GM18867 (cell line): ENCODE measurements at regions not wholly inside any gene's neighbourhood (a gene's known extent, or its start where the extent isn't known, plus 50 kb on each side); places are given as distances from the start of the nearest gene placed in this dataset.
"Not testable (repeated sequence)": the region's sequence is repeated elsewhere in the genome, so short reads cannot be mapped to it uniquely, and the experiment has no call there.

Experiments used
- ATAC-seq: cut with Tn5 transposase; IDR thresholded peaks from one replicate; pipeline ENCODE4 v1.9.1; 2021; ENCODE audit warnings: mild to moderate bottlenecking, moderate library complexity; ENCODE audit not compliant: unreplicated experiment

GRCh38 chr3:174336784-174337183 is 522.4 kb upstream of the NAALADL2 start:
- no peak for ATAC-seq

DNA sequence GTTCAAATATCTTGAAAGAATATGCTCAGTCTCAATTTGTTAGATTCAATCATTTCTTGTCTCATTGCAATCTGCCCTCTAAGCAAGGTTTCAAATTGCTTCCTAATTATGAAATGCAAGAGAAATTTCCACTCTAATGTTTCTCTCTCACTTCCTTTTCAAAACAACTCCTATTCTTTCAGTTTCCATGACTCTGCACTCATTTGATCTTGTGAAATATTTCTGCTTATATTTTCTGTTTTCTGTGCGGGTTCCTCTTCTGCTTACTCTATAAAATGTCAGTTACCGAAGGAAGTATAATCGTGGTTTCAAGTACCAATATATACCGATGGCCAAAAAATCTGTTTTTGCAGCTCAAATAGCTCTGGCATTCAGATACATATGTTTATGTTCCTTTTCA is 521.9 kb upstream of the NAALADL2 start:
- ATAC-seq: no peak

GRCh38 chr3:174340624-174341587 is 518.2 kb upstream of the NAALADL2 start:
- ATAC-seq: no peak

GRCh38 chr3:174342171-174342570 is 517.0 kb upstream of the NAALADL2 start:
- ATAC-seq: no peak

GRCh38 chr3:174342941-174343501 is 516.1 kb upstream of the NAALADL2 start:
- ATAC-seq: no peak

DNA sequence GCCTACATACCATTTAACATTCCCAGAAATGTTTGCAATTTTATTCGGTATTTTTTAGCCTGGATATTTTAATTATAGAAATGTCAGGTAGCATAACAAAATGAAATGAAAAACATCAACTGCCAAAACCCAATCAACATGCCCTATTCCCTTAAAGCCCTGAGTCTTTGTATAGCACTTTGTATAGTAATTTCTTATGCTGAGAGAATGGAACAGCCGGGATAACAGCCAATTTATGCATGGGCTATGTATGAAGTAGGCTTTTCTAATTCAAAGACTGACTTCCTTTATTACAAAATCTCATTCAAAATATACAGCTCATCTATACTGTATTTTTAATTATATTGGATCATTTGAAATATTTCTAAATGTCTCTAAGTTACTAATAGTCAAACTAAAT is 513.0 kb upstream of the NAALADL2 start:
- ATAC-seq: no peak

DNA sequence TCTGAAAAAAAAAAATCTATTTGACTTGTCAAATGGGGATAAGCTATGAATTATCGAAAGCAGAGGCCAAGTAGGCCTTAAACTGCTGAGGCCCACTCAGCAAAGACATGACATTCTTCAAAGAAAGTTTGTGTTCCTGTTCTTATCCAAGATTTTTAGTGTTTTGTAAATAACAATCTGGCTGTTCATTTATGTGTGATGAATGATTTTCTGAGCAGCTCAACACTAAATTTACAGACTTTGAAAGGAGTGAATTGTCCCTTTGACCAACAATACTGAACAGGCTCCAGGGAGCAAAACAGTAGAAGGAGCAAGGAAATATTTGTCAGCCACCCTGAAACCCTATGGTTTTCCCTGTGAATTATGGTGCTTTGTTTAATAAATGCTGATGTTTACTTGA is 512.6 kb upstream of the NAALADL2 start:
- ATAC-seq: no peak

DNA sequence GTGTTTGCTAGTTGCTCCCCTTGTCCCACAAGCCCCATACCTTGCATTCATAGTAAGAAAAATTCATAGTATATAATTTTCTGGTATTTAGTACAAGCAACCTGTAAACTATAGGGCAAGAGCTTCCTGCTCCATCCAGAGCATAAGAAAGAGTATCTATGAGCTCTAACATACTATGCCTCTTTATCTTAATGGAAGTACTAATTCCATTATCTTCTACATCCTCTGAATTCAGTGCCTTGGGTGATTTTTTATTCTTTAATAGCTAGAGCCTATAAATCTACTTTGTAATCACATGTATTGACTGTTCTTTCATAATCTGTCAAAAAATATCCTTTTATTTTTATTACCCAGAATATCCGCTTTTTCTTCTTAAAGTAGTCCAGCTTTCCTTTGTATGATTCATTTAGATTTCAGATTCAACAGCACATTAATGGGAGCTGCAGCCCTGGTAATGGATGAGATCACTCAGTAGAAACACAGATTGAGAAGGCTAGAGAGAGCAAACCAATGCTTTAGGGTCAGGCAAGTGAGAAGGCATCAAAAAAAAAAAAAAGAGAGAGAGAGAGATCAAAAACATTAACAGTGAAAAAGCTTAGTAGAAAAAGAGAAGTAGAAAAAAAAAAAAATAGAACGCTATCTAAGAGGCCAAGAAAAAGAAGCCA is 511.5 kb upstream of the NAALADL2 start:
- no peak for ATAC-seq

DNA sequence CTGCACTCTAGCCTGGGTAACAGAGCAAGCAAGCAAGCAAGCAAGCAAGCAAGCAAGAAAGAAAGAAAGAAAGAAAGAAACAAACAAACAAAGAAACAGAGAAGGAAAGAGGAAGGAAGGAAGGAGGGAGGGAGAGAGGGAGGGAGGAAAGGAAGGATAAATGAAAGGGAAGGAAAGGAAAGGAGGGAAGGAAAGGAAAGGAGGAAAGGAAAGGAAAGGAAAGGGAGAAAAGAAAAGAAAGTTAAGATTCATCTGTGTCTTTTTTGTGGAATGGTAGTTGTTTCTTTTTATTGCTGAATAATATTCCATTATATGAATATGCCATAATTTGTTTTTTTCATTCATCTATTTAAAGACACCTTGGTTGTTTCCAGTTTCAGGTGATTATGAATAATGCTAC is 506.9 kb upstream of the NAALADL2 start:
- ATAC-seq: no peak

DNA sequence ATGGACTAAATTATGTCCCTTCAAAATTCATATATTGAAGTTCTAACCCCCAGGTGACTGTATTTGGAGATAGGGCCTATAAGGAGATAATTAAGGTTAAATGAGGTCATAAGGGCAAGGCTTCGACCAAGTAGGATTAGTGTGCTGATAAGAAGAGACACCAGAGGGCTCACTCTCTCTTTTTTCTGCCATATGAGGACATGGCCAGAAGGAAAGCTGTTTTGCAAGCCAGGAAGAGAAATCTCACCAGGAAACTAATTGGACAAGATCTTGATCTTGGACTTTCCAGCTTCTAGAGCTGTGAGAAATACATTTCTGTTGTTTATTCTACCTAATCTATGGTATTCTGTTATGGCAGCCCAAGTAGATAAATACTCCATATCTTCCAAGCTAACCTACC is 503.6 kb upstream of the NAALADL2 start:
- ATAC-seq: no peak

- ATAC-seq: no peak
These were observed 502.5 kb upstream of the NAALADL2 start for GRCh38 chr3:174356596-174356995.

DNA sequence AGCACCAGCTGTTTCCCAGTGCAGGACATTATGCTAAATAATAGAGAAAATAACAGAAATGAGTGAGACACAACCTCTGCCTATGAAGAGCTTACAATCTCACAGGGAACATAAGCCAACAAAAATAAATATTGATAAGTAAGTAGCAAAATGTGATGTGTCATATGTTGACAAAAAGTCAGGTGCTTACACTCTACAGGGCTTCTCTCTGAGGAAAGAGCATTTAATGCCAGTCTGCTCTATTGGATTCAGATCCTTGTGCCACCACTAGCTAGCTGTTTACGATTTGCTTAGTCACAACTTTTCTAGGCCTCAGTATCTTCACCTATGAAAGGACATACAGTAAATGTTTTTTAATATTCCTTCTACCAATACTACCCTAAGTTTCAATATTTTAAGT is 500.9 kb upstream of the NAALADL2 start:
- no peak for ATAC-seq

DNA sequence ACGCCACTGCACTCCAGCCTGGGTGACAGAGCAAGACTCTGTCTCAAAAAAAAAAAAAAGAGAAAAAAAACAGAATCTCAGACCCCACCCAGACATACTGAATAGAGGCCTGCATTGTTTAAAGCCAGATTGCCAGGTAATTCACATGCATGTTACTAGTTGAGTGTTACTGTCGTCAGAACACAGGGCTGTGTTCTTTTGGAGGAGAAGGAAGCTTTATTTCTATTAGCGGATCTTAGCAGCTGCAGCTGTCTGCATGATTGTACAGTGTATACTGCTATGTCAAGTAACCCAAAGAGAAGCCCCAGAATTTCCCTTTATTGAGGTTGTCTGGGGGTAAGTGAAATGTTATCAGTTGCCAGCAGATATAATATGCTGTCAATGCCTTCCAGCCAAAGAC is 496.6 kb upstream of the NAALADL2 start:
- no peak for ATAC-seq

- ATAC-seq: no peak
These were observed 495.9 kb upstream of the NAALADL2 start for GRCh38 chr3:174363256-174363655.

- no peak for ATAC-seq
These were observed 493.3 kb upstream of the NAALADL2 start for GRCh38 chr3:174365796-174366195.

- ATAC-seq: not testable (repeated sequence)
These were observed 492.2 kb upstream of the NAALADL2 start for GRCh38 chr3:174366904-174367303.

DNA sequence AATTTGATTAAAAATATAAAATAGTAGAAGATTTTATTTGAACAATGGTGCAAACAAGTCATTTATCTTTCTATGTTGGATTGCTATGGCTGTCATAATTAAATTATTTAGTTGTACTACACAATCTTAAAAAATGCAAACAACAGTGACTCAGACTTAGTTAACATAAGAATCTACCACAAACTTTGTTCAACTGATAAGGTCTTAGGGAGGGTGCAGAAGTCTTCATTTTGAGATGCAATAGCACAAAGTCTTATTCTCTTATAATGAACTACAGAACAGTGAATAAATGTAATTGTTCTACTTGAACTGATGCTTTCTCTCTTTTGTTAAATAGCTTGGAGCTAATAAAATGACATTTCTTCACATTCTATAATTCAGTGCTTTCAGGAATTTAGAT is 482.8 kb upstream of the NAALADL2 start:
- ATAC-seq: no peak

- ATAC-seq: no peak
These were observed 482.0 kb upstream of the NAALADL2 start for GRCh38 chr3:174377096-174377495.

GRCh38 chr3:174377684-174378083 is 481.4 kb upstream of the NAALADL2 start:
- ATAC-seq: no peak

- ATAC-seq: no peak
These were observed 476.3 kb upstream of the NAALADL2 start for GRCh38 chr3:174382878-174383277.

- ATAC-seq: no peak
These were observed 471.4 kb upstream of the NAALADL2 start for GRCh38 chr3:174387736-174388135.

- no peak for ATAC-seq
These were observed 461.3 kb upstream of the NAALADL2 start for GRCh38 chr3:174397848-174398247.
